ENCODE measurements at regions not wholly inside any gene's neighbourhood (a gene's known extent, or its start where the extent isn't known, plus 50 kb on each side); places are given as distances from the start of the nearest gene placed in this dataset.

DNA sequence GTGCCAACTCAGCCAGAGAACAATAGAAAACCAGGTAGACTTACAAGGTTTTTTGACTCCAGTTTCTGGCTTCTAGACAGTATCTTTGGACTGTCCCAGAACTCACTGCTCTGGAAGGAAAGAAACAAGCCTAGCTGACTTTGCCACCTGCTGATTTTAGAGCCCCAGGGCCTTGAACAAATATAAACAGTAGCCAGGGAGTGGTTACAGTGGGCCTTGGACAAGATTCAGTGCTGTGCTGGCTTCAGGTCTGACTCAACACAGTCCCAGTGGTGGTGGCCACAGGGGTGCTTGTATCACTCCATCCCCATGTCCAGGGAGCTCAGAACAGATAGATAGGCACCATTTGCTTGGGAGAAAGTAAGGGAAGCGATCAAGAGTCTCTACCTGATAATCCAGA lies 694.1 kb upstream of the ADGRL3 start:
- Histone ChIP-seq H4K5ac (ENCODE audit: insufficient read length, low read depth, low read length) (no peak overlapping the region), H2BK20ac (ENCODE audit: low read depth, low read length, poor library complexity, severe bottlenecking) (no peak overlapping the region), H3K79me2 (ENCODE audit: insufficient read depth, low read length) (no peaks in the 10 kb centered on the region), H2AK5ac (ENCODE audit: insufficient read length, low read length) (no peak overlapping the region), H2BK15ac (ENCODE audit: low read depth, low read length) (no peak overlapping the region), H3K23ac (ENCODE audit: insufficient read length, low read depth, low read length) (no peak overlapping the region), H2BK120ac (ENCODE audit: low read depth, low read length, poor library complexity, severe bottlenecking) (no peak overlapping the region), H4K91ac (ENCODE audit: insufficient read length, low read depth, low read length) (no peak overlapping the region), H4K20me1 (ENCODE audit: control insufficient read depth, insufficient read depth, insufficient read length) (no peaks in the 10 kb centered on the region), H3K79me1 (ENCODE audit: insufficient read depth, low read depth, low read length, poor library complexity, severe bottlenecking) (no peaks in the 10 kb centered on the region), H2AFZ (ENCODE audit: low read length) (no peak overlapping the region), H3K18ac (ENCODE audit: insufficient read length, low read depth, low read length) (no peak overlapping the region), H3K14ac (ENCODE audit: insufficient read depth, low read length) (no peak overlapping the region), H2BK5ac (ENCODE audit: insufficient read length, low read length) (no peak overlapping the region), H3K27me3 (ENCODE audit: insufficient read depth, low read length) (no peaks in the 10 kb centered on the region), H3K4me1 (ENCODE audit: insufficient read depth, low read length) (no peaks in the 10 kb centered on the region), H3K27ac (ENCODE audit: insufficient read length, low read depth, low read length) (no peak overlapping the region), H4K8ac (replicated peaks; ENCODE audit: insufficient read length, low read depth, low read length) (no peak overlapping the region), H3K56ac (ENCODE audit: insufficient read length, low read depth, low read length) (no peak overlapping the region), H3K9ac (ENCODE audit: extremely low read depth, insufficient read length, low read length) (no peak overlapping the region), H3K4me2 (ENCODE audit: insufficient read depth, insufficient read length, low read length) (no peak overlapping the region), H3K4ac (ENCODE audit: low read depth, low read length) (no peak overlapping the region), H3K23me2 (ENCODE audit: insufficient read length, low read depth, low read length, poor library complexity, severe bottlenecking) (no peaks in the 10 kb centered on the region), H3T11ph (ENCODE audit: low read length) (no peak overlapping the region), H3K9me3 (ENCODE audit: control insufficient read depth, low read depth, low read length) (no peaks in the 10 kb centered on the region), H2BK12ac (ENCODE audit: insufficient read length, low read depth, low read length) (no peak overlapping the region)
- DNase-seq: no peak
- TF ChIP-seq, protein P1, sequence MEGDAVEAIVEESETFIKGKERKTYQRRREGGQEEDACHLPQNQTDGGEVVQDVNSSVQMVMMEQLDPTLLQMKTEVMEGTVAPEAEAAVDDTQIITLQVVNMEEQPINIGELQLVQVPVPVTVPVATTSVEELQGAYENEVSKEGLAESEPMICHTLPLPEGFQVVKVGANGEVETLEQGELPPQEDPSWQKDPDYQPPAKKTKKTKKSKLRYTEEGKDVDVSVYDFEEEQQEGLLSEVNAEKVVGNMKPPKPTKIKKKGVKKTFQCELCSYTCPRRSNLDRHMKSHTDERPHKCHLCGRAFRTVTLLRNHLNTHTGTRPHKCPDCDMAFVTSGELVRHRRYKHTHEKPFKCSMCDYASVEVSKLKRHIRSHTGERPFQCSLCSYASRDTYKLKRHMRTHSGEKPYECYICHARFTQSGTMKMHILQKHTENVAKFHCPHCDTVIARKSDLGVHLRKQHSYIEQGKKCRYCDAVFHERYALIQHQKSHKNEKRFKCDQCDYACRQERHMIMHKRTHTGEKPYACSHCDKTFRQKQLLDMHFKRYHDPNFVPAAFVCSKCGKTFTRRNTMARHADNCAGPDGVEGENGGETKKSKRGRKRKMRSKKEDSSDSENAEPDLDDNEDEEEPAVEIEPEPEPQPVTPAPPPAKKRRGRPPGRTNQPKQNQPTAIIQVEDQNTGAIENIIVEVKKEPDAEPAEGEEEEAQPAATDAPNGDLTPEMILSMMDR (conservative IDR thresholded peaks at IDR 0.05): no peak
- WGBS (ENCODE audit: extremely low coverage, insufficient read length, low lambda C conversion rate): no CpG with 5 or more reads among the region's 1 CpG
- H3K27ac Mint-ChIP-seq: no peak overlapping the region; a peak in 1 of 7 replicates
- peaks cover 0 to 9% (median 7%) of the 10 kb centered on the region in 3 experiments; a peak in 4 of 7 replicates for H3K36me3 Mint-ChIP-seq (ENCODE audit: insufficient read depth in 1 of 3, low read depth in 3 of 3)
- H3K4me3 Mint-ChIP-seq: no peak overlapping the region
- peaks cover 11% of the 10 kb centered on the region in 2 experiments for H3K9me3 Mint-ChIP-seq
- H3K4me1 Mint-ChIP-seq: peaks cover 5% of the 10 kb centered on the region in 2 experiments
- no peaks in the 10 kb centered on the region for H3K27me3 Mint-ChIP-seq (ENCODE audit: low read depth)

Measured in H9 (cell line).